ENCODE measurements at regions not wholly inside any gene's neighbourhood (a gene's known extent, or its start where the extent isn't known, plus 50 kb on each side); places are given as distances from the start of the nearest gene placed in this dataset.

GRCh38 chr5:146940295-146940694 lies 61.7 kb upstream of the PPP2R2B start:
- DNase-seq (ENCODE audit: low spot score) (no peak), FAIRE-seq (no peak)

GRCh38 chr5:146944019-146944418 lies 65.5 kb upstream of the PPP2R2B start:
- FAIRE-seq = no peak
- no peak for DNase-seq (ENCODE audit: low spot score)

GRCh38 chr5:146944764-146945616 lies 66.4 kb upstream of the PPP2R2B start:
- DNase-seq (ENCODE audit: low spot score) = no peak
- FAIRE-seq = no peak

DNA sequence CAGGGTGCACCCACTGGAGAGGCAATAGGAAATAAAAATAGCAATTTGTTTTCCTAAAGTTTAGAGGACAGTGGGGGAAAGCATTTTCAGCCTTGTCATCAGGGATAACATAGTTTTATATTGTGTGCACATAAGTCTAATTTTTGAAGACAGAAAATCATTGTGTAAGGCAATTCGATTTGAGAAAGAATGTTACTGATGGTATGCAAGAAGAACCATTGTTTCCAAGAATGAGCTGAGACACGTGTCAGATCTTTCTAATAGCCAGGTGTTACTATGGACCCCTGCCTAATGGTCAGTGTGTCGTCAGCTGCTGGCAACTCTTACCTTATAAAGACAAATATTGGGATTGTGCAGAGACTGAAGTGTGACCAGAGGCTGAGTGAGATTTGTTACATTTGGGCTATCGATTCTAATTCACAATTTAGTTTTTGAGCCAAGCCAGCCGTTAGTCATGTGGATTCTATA lies 67.1 kb upstream of the PPP2R2B start:
- FAIRE-seq (no peak), DNase-seq (ENCODE audit: low spot score) (no peak)

- DNase-seq (ENCODE audit: low spot score) (no peak), FAIRE-seq (no peak)
These were observed 68.8 kb upstream of the PPP2R2B start for GRCh38 chr5:146947181-146947941.

DNA sequence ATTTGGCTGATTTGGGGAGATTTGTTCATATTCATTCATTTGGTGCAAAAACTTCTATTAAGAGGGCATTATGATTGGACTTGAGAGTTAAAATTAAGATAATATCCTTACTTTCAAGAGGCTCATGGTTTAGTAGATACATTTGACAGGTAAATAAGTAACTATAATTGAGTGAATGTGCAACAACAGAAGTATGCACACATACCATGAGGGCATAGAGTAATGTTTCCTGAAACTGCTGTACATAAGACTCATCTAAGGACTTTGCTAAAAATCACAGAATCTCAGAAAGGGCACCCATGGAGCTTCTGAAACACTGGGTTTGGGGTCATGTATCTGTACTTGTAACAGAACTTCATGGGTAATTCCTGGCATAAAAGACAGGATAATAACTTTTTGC lies 70.1 kb upstream of the PPP2R2B start:
- no peak for FAIRE-seq
- DNase-seq (ENCODE audit: low spot score) = no peak

GRCh38 chr5:146952168-146952567 lies 73.6 kb upstream of the PPP2R2B start:
- FAIRE-seq = no peak

DNA sequence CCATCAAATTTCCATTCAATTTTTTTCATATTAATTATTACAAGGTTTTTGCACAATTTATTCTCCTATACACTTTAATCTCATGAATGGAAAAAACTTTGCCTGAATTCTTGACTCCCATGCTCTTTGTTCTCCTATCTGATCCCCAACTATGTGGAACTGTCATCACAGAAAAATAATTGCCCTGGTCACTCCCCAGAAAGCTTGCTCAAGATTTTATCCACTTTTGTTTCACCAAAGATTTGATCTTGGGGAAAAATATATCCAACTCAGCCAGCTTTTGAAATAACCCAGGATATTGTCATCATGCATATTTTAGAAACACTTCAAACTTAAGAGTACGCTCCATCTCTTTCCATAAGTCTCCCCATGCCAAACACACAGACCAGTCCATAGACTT lies 77.7 kb upstream of the PPP2R2B start:
- no peak for DNase-seq (ENCODE audit: low spot score)
- FAIRE-seq = no peak

More at GRCh38 chr5:146952168-146952567, 73.6 kb upstream of the PPP2R2B start:
- DNase-seq (ENCODE audit: low spot score) = no peak

- no peak for FAIRE-seq
These were observed 80.8 kb upstream of the PPP2R2B start for GRCh38 chr5:146959360-146959759.

GRCh38 chr5:146962801-146963355 lies 84.3 kb upstream of the PPP2R2B start:
- no peak for FAIRE-seq
- DNase-seq (ENCODE audit: low spot score) = no peak

More at GRCh38 chr5:146959360-146959759, 80.8 kb upstream of the PPP2R2B start:
- DNase-seq (ENCODE audit: low spot score) = no peak

GRCh38 chr5:146965761-146966659 lies 87.5 kb upstream of the PPP2R2B start:
- peak; percentile 69 for FAIRE-seq
- peak; percentile 65 for DNase-seq (ENCODE audit: low spot score)

DNA sequence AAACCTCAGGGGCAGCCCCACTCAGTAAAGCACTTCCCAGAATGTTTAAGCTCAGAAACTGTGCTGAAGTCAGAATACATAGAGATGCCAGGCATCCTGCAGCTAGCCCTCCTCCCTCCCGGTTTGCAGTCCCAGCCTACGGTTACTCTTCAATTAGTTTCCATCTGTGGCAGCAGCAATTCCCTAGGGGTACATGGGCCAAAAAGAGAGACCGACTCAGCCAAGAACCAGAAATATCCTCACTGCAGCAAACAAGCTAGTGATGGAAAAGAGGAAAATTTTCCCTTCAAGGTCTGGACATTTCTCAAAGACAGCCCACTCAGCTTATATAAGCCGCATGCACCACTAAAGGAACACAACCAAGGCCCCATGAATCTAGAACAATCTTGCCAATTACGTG lies 89.1 kb upstream of the PPP2R2B start:
- FAIRE-seq (no peak), DNase-seq (ENCODE audit: low spot score) (no peak)

DNA sequence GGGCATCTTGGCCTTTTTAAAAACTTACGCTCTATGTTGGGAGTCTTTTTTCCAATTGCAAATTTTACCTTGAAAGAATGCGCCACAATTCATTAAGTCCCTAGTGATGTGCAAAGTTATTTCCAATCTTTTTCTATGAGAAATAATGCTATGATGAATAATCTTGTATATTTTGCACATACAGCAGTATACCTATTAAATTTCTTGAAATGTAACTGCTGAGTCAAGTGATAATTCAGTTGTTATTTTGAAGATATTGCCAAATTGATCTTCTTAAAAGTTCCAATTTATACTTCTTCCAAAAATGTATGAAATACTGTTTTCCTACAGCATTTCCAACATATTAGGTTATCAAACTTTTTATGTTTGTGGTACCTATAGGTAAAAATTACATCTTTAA lies 92.8 kb upstream of the PPP2R2B start:
- DNase-seq (ENCODE audit: low spot score) (no peak), FAIRE-seq (no peak)

GRCh38 chr5:146986469-146986868 lies 107.9 kb upstream of the PPP2R2B start:
- DNase-seq (ENCODE audit: low spot score) (no peak), FAIRE-seq (no peak)

DNA sequence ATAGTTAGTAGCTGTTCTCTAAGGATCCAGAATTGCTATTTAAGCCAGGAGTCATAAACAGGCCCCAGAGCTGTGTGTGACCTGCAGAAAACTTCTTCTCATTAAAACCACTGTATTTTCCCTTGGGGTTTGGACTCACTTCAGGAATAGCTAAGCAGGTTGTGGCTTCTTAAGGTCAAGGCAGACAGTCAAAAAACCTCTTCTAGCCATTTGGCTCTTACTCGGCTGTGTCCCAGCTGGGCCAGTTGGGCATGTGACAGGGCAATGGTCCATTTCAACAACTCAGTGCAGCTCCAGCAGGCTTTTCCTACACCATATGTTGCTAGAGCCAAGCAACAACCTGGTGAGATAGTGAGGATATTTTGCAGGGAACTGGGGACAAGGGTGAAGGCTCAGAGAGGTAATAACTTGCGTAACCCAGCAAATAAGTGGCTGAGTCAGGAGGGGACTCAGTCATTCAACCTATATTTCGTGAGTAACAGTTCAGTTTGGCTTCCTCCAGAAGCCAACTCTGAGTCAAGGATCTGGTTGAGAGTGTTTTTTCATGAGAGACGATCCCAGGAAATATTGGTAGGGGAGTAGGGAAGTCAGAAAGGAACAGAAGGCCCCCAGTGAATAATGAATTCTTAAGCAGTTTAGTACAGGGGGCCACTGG lies 115.4 kb upstream of the PPP2R2B start:
- FAIRE-seq (no peak), DNase-seq (ENCODE audit: low spot score) (no peak)

DNA sequence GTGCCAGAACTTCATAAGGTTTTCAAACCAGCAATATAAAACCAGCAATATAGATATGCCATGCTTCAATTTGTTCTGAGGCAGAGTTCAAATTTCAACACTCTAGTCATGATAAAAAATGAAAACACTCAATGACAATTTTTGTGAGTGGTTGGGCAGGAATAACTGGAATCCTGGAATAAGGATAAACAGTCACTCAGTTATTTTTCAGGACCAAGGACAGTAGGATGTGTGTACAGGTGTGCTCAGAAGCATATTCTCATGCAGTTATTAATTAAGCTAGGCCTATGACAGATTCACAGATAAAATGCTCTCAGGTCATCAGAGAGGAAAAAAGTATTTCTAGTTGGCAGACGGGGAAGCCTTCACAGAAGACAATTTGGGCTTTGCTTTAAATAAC lies 117.3 kb upstream of the PPP2R2B start:
- no peak for DNase-seq (ENCODE audit: low spot score)
- no peak for FAIRE-seq

GRCh38 chr5:147015405-147015804 lies 136.8 kb upstream of the PPP2R2B start:
- FAIRE-seq (no peak), DNase-seq (ENCODE audit: low spot score) (no peak)

GRCh38 chr5:147017191-147017590 lies 138.6 kb upstream of the PPP2R2B start:
- FAIRE-seq (no peak), DNase-seq (ENCODE audit: low spot score) (no peak)

GRCh38 chr5:147017621-147018020 lies 139.1 kb upstream of the PPP2R2B start:
- FAIRE-seq (no peak), DNase-seq (ENCODE audit: low spot score) (no peak)

DNA sequence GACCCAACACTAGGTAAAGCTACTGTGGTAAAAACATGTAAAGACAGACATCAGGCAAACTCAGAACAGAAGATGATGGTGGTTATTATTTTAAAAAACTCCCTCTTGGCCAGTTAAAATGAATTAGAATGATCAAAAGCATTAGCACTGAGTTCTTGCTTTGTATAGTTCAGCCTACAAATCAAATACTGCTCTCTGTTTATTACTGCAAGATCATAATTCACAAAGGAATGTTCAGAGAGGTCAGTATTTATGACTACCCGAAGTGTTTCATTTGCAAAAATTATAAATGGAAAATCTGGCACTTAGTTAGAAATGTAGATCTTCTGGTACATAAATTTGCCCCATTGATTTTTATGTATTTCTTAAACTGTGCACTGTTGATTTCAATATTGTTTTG lies 140.3 kb upstream of the PPP2R2B start:
- no peak for DNase-seq (ENCODE audit: low spot score)
- FAIRE-seq = no peak
